Osteocyte (in vitro differentiated cells): ENCODE measurements at regions not wholly inside any gene's neighbourhood (a gene's known extent, or its start where the extent isn't known, plus 50 kb on each side); places are given as distances from the start of the nearest gene placed in this dataset.

Source experiments
- DNase-seq: peaks from one replicate; pipeline ENCODE4 v3.0.0; 2021; ENCODE audit warnings: mixed read lengths; ENCODE audit not compliant: unreplicated experiment; ENCODE audit errors: extremely low spot score
- H3K27ac Mint-ChIP-seq: one replicate; pipeline ENCODE4 v1.8.0; 2021; ENCODE audit warnings: mild to moderate bottlenecking, mixed read lengths; ENCODE audit not compliant: unreplicated experiment
- H3K27me3 Mint-ChIP-seq: one replicate; pipeline ENCODE4 v1.8.0; 2021; ENCODE audit warnings: mixed read lengths; ENCODE audit not compliant: unreplicated experiment
- H3K36me3 Mint-ChIP-seq: one replicate; pipeline ENCODE4 v1.8.0; 2021; ENCODE audit warnings: mixed read lengths; ENCODE audit not compliant: unreplicated experiment
- H3K4me1 Mint-ChIP-seq: one replicate; pipeline ENCODE4 v1.8.0; 2021; ENCODE audit warnings: mixed read lengths; ENCODE audit not compliant: unreplicated experiment
- H3K4me3 Mint-ChIP-seq: one replicate; pipeline ENCODE4 v1.8.0; 2021; ENCODE audit warnings: mild to moderate bottlenecking, moderate library complexity, mixed read lengths; ENCODE audit not compliant: unreplicated experiment
- H3K9me3 Mint-ChIP-seq: one replicate; pipeline ENCODE4 v1.8.0; 2021; ENCODE audit warnings: mixed read lengths; ENCODE audit not compliant: unreplicated experiment
- TF ChIP-seq, protein P1 (sequence below): fragments of 200-600 bp; sonication (generic); IDR thresholded peaks from 2 replicates; pipeline ENCODE4 v1.5.0; 2021; ENCODE audit warnings: antibody characterized with exemption, mild to moderate bottlenecking, moderate library complexity

DNA sequence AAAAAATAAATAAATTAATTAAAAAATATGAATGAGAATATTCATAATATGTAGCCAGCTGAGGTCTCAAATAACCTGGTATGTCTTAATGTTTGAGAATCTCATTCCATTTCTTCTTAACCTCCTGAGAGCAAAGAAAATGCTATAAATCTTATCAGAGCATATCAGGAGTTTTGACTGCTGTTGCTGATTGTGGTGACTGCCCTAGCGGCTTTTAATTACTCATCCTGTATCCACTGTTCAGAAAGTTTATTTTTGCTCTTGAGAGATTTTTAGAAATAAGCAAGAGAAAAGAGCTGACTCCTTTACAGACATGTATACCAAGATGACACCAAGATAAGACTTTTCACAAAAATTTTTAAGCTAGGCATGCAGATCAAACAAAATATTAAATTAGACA is 454.8 kb upstream of the CBLB start:
- no peaks in the 10 kb centered on the region for H3K36me3 Mint-ChIP-seq

GRCh38 chr3:106326941-106327695 is 458.3 kb upstream of the CBLB start:
- peaks cover 9% of the 10 kb centered on the region for H3K4me1 Mint-ChIP-seq
- H3K4me3 Mint-ChIP-seq, result no peak overlapping the region
- peak overlapping the region; percentile 39 for H3K27ac Mint-ChIP-seq

More for the DNA sequence above, 454.8 kb upstream of the CBLB start:
- Mint-ChIP-seq H3K27ac (no peak overlapping the region), H3K27me3 (no peaks in the 10 kb centered on the region), H3K9me3 (peaks cover 20% of the 10 kb centered on the region), H3K4me3 (no peak overlapping the region), H3K4me1 (peaks cover 9% of the 10 kb centered on the region)
- TF ChIP-seq, protein P1, sequence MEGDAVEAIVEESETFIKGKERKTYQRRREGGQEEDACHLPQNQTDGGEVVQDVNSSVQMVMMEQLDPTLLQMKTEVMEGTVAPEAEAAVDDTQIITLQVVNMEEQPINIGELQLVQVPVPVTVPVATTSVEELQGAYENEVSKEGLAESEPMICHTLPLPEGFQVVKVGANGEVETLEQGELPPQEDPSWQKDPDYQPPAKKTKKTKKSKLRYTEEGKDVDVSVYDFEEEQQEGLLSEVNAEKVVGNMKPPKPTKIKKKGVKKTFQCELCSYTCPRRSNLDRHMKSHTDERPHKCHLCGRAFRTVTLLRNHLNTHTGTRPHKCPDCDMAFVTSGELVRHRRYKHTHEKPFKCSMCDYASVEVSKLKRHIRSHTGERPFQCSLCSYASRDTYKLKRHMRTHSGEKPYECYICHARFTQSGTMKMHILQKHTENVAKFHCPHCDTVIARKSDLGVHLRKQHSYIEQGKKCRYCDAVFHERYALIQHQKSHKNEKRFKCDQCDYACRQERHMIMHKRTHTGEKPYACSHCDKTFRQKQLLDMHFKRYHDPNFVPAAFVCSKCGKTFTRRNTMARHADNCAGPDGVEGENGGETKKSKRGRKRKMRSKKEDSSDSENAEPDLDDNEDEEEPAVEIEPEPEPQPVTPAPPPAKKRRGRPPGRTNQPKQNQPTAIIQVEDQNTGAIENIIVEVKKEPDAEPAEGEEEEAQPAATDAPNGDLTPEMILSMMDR, result no peak
- DNase-seq, result no peak

GRCh38 chr3:106327696-106328025 is 458.8 kb upstream of the CBLB start:
- peaks cover 9% of the 10 kb centered on the region for H3K4me1 Mint-ChIP-seq
- no peaks in the 10 kb centered on the region for H3K27me3 Mint-ChIP-seq
- H3K27ac Mint-ChIP-seq, result no peak overlapping the region
- no peak for DNase-seq
- H3K9me3 Mint-ChIP-seq, result peaks cover 15% of the 10 kb centered on the region
- H3K4me3 Mint-ChIP-seq, result no peak overlapping the region
- TF ChIP-seq, protein P1, result no peak
- no peaks in the 10 kb centered on the region for H3K36me3 Mint-ChIP-seq

More at GRCh38 chr3:106326941-106327695, 458.3 kb upstream of the CBLB start:
- Mint-ChIP-seq H3K9me3 (peaks cover 15% of the 10 kb centered on the region), H3K27me3 (no peaks in the 10 kb centered on the region), H3K36me3 (no peaks in the 10 kb centered on the region)
- TF ChIP-seq, protein P1, result no peak
- no peak for DNase-seq

- Mint-ChIP-seq H3K4me3 (no peak overlapping the region), H3K27ac (no peak overlapping the region), H3K27me3 (no peaks in the 10 kb centered on the region), H3K4me1 (peaks cover 9% of the 10 kb centered on the region), H3K9me3 (peaks cover 15% of the 10 kb centered on the region), H3K36me3 (no peaks in the 10 kb centered on the region)
- TF ChIP-seq, protein P1, result no peak
- no peak for DNase-seq
These were observed 459.4 kb upstream of the CBLB start for GRCh38 chr3:106328224-106328623.

- Mint-ChIP-seq H3K36me3 (no peaks in the 10 kb centered on the region), H3K4me1 (peaks cover 18% of the 10 kb centered on the region), H3K27me3 (no peaks in the 10 kb centered on the region), H3K4me3 (no peak overlapping the region), H3K27ac (no peak overlapping the region), H3K9me3 (peaks cover 8% of the 10 kb centered on the region)
- no peak for DNase-seq
- TF ChIP-seq, protein P1, result no peak
These were observed 460.7 kb upstream of the CBLB start for GRCh38 chr3:106329521-106329920.
